Suprapubic skin (tissue), 4 donors: ENCODE measurements at regions not wholly inside any gene's neighbourhood (a gene's known extent, or its start where the extent isn't known, plus 50 kb on each side); places are given as distances from the start of the nearest gene placed in this dataset.

Experiments used
- DNase-seq, 2 donors: peaks; one replicate each; pipeline ENCODE4 v3.0.0-alpha.2; 2019; ENCODE audit warnings: low spot score in 2 of 2
- H3K27ac ChIP-seq: fragments of 200-600 bp; sonication (generic); one replicate; pipeline ENCODE4 v1.5.1; 2019
- H3K27me3 ChIP-seq: fragments of 200-600 bp; sonication (generic); one replicate; pipeline ENCODE4 v1.5.1; 2019
- H3K36me3 ChIP-seq: fragments of 200-600 bp; sonication (generic); one replicate; pipeline ENCODE4 v1.5.1; 2019
- H3K4me1 ChIP-seq: fragments of 200-600 bp; sonication (generic); one replicate; pipeline ENCODE4 v1.5.1; 2019
- H3K4me3 ChIP-seq: fragments of 200-600 bp; sonication (generic); one replicate; pipeline ENCODE4 v1.5.1; 2019; ENCODE audit warnings: mild to moderate bottlenecking
- H3K9me3 ChIP-seq: fragments of 200-600 bp; sonication (generic); one replicate; pipeline ENCODE4 v1.5.1; 2019
- EP300 ChIP-seq: sonication (generic); formaldehyde crosslinking; IDR thresholded peaks from one replicate; pipeline ENCODE4 v1.6.1; 2017; ENCODE audit warnings: antibody characterized with exemption
- POLR2A ChIP-seq, 2 donors: fragments of 450-650 bp; IDR thresholded peaks; one replicate each; pipeline ENCODE4 v1.6.1; 2017; ENCODE audit warnings: antibody characterized with exemption in 2 of 2, mild to moderate bottlenecking in 2 of 2, moderate library complexity in 2 of 2
- POLR2AphosphoS5 ChIP-seq, 3 donors: sonication (generic); formaldehyde crosslinking; IDR thresholded peaks; one replicate each; pipeline ENCODE4 v1.6.1; 2017; ENCODE audit warnings: antibody characterized with exemption in 3 of 3
- WGBS: methylation state at CpG from one replicate; pipeline ENCODE4 v1.1.5; 2018; 5-methylcytosine and 5-hydroxymethylcytosine counted together
- TF ChIP-seq, protein P1 (sequence below), 2 donors: fragments of 200-600 bp in 1 of 2; fragments of 450-650 bp in 1 of 2; sonication (generic) in 1 of 2; IDR thresholded peaks; one replicate each; pipeline ENCODE4 v1.5.1; 2016 to 2019; ENCODE audit warnings: antibody characterized with exemption in 2 of 2, mild to moderate bottlenecking in 1 of 2, moderate library complexity in 1 of 2

DNA sequence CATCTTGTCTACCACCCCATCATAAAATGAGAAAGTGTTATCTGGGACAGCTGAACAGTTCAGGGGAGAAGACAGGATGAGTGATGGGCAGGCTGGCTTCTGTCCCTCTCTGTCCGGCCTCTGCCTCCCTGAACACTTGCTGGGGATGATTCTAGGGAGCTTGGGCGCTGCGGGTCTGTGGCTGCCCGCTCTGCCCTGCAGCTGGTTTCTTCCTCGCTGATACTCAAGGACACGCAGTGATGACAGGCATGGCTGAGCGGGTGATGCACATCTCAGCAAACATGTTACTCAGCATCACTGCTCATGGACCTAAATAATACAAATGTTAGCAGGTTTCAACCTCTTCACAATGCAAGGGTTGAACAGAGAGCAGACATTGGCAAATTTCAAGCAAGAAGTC, 161.1 kb downstream of the TMEM18 start:
- H3K27ac ChIP-seq: no peak overlapping the region
- TF ChIP-seq POLR2A (IDR thresholded peaks at IDR 0.05) (no peak), EP300 (no peak), POLR2AphosphoS5 (IDR thresholded peaks at IDR 0.05) (no peak)
- TF ChIP-seq, protein P1, sequence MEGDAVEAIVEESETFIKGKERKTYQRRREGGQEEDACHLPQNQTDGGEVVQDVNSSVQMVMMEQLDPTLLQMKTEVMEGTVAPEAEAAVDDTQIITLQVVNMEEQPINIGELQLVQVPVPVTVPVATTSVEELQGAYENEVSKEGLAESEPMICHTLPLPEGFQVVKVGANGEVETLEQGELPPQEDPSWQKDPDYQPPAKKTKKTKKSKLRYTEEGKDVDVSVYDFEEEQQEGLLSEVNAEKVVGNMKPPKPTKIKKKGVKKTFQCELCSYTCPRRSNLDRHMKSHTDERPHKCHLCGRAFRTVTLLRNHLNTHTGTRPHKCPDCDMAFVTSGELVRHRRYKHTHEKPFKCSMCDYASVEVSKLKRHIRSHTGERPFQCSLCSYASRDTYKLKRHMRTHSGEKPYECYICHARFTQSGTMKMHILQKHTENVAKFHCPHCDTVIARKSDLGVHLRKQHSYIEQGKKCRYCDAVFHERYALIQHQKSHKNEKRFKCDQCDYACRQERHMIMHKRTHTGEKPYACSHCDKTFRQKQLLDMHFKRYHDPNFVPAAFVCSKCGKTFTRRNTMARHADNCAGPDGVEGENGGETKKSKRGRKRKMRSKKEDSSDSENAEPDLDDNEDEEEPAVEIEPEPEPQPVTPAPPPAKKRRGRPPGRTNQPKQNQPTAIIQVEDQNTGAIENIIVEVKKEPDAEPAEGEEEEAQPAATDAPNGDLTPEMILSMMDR (IDR thresholded peaks at IDR 0.05): no peak
- no peak for DNase-seq
- H3K4me3 ChIP-seq: no peak overlapping the region
- H3K36me3 ChIP-seq: no peaks in the 10 kb centered on the region
- no peaks in the 10 kb centered on the region for H3K27me3 ChIP-seq
- WGBS: 82% methylated on average over 7 of the region's 7 CpGs
- H3K4me1 ChIP-seq: no peaks in the 10 kb centered on the region
- H3K9me3 ChIP-seq: no peaks in the 10 kb centered on the region

DNA sequence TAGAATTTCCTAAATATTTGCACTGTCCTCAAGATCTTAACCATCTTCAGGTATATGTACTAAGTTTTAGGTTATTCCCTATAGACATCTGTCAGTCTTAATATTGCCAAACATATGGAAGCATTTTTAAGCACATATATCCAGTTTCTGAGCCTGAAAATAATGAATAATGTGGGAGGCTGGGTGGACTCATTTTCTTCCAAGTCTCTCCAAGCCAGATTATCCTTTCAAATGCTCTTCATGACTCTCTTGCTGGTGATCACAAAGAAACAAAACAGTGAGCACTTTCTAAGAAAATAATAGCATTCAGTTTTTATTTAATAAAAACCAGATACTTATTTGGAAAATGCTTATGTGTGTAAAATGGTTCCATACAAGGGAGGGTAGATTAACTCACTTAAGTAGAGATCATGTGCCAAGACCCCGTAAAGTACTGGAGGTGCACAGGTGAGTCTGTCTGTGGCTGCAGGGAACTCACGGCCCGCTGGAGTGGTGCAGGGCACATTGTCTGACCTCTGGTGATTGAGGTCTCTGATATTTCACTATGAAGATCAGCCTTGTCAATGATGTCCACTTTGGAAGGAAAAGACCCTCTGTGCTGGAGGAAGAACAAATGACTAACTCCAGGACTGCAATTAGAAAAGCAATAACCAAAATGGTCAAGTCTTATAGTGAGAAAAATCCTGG, 161.6 kb downstream of the TMEM18 start:
- H3K27ac ChIP-seq: no peak overlapping the region
- no peak overlapping the region for H3K4me3 ChIP-seq
- no peaks in the 10 kb centered on the region for H3K27me3 ChIP-seq
- DNase-seq: no peak
- no peaks in the 10 kb centered on the region for H3K4me1 ChIP-seq
- H3K9me3 ChIP-seq: no peaks in the 10 kb centered on the region
- H3K36me3 ChIP-seq: no peaks in the 10 kb centered on the region
- 90% methylated on average over 3 of the region's 3 CpGs for WGBS
- TF ChIP-seq, protein P1 (IDR thresholded peaks at IDR 0.05): no peak
- TF ChIP-seq POLR2A (IDR thresholded peaks at IDR 0.05) (no peak), POLR2AphosphoS5 (IDR thresholded peaks at IDR 0.05) (no peak), EP300 (no peak)

- H3K36me3 ChIP-seq: no peaks in the 10 kb centered on the region
- H3K4me1 ChIP-seq: no peaks in the 10 kb centered on the region
- no peaks in the 10 kb centered on the region for H3K9me3 ChIP-seq
- TF ChIP-seq EP300 (no peak), POLR2A (IDR thresholded peaks at IDR 0.05) (no peak), POLR2AphosphoS5 (IDR thresholded peaks at IDR 0.05) (no peak)
- TF ChIP-seq, protein P1 (IDR thresholded peaks at IDR 0.05): no peak
- whole genome bisulfite sequencing: 100% methylated on average over 2 of the region's 2 CpGs
- no peak for DNase-seq
- no peak overlapping the region for H3K4me3 ChIP-seq
- H3K27me3 ChIP-seq: no peaks in the 10 kb centered on the region
- H3K27ac ChIP-seq: no peak overlapping the region
Observed at GRCh38 chr2:513981-514706, 163.1 kb downstream of the TMEM18 start.

DNA sequence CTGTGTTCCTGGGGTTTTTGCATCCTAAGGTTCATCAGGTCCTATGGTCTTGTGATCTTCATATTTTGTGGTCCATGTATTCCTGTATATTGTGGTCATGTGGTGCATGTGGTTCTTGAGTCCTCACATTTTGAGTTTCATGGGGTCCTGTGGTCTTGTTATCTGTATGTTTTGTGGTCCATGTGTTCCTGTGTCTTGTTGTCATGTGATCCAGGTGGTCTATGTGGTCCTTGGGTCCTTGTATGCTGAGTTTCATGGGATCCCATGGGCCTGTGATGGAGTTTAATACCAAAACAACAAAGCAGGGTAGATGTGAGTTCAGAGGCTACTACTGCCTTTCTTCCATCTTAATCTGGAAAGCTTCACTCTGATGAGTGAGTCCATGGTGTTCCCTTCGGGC, 166.4 kb downstream of the TMEM18 start:
- 86% methylated on average over 1 of the region's 1 CpG for WGBS
- Histone ChIP-seq H3K9me3 (no peaks in the 10 kb centered on the region), H3K36me3 (no peaks in the 10 kb centered on the region), H3K27me3 (no peaks in the 10 kb centered on the region), H3K4me1 (no peaks in the 10 kb centered on the region), H3K27ac (no peak overlapping the region), H3K4me3 (no peak overlapping the region)
- TF ChIP-seq POLR2A (IDR thresholded peaks at IDR 0.05) (no peak), POLR2AphosphoS5 (IDR thresholded peaks at IDR 0.05) (no peak), EP300 (no peak)
- TF ChIP-seq, protein P1 (IDR thresholded peaks at IDR 0.05): no peak
- no peak for DNase-seq

GRCh38 chr2:509888-510287, 167.3 kb downstream of the TMEM18 start:
- Histone ChIP-seq H3K9me3 (no peaks in the 10 kb centered on the region), H3K27ac (no peak overlapping the region), H3K4me1 (no peaks in the 10 kb centered on the region), H3K4me3 (no peak overlapping the region), H3K27me3 (no peaks in the 10 kb centered on the region), H3K36me3 (no peaks in the 10 kb centered on the region)
- 73% methylated on average over 4 of the region's 4 CpGs for WGBS
- DNase-seq: no peak
- no peak for TF ChIP-seq EP300
- TF ChIP-seq POLR2AphosphoS5 (IDR thresholded peaks at IDR 0.05): no peak
- no peak for TF ChIP-seq POLR2A (IDR thresholded peaks at IDR 0.05)
- TF ChIP-seq, protein P1 (IDR thresholded peaks at IDR 0.05): no peak
